Fibroblast of skin of right quadriceps (primary cell): ENCODE measurements at regions not wholly inside any gene's neighbourhood (a gene's known extent, or its start where the extent isn't known, plus 50 kb on each side); places are given as distances from the start of the nearest gene placed in this dataset.
A peak's percentile ranks its signal among the peaks of the same experiment; 100 is the strongest.

Experiments
- DNase-seq: peaks from one replicate; pipeline ENCODE4 v3.0.0-alpha.2; 2013

- DNase-seq: no peak
Observed at GRCh38 chr2:82852787-82853186, 1606.3 kb downstream of the SUCLG1 start.

GRCh38 chr2:82848285-82848684 is 1610.8 kb downstream of the SUCLG1 start:
- no peak for DNase-seq

DNA sequence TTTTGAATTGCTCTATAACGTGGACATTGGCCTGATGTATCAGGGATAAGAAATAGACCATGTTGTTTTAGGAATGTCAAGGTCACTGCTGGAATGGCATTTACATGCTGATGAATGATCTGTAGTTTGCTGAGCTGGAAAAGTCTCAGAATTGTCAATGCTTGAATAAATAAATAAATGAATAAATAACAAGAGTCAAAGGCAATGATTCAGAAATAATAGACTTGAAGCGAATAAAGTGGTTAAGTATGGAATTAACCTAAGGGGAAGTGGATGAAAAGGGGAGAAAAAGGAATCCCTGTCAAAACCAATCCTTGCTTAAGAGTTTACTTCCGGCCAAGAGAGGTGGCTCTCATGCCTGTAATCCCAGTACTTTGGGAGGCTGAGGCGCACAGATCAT is 1620.0 kb downstream of the SUCLG1 start:
- peak; percentile 8 for DNase-seq

DNA sequence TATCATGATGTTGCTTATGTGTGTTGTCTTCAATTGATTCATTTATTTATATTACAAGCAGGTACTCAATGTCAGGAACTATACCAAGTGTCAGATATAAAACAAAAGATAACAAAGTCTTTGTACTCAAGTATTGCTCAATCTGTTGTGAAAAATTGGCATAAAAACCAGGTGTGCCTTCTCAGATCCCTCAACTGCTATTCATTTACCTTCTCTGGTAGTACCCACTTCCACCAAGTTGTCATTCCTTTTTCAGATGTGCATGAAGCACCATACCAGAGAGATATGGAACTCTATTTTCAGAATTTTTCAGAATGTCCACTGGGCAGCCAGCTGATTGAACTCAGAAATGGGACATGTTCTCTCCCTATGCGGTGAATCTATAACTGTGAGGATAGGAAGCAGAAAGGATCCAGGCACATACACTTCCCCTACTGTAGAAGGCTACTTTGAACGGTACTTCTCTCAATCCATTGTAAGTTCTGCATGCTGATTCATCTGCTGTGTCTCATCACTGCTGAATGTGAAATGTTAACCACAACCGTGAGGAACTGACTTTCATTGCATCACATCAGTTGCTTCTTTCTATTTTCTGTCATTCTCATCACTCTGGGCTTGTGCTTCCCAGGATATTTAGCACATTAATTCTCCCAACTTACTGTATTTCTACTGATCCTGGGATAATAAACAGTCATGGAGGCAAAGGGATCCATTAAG is 1621.3 kb downstream of the SUCLG1 start:
- DNase-seq: peak; percentile 95

DNA sequence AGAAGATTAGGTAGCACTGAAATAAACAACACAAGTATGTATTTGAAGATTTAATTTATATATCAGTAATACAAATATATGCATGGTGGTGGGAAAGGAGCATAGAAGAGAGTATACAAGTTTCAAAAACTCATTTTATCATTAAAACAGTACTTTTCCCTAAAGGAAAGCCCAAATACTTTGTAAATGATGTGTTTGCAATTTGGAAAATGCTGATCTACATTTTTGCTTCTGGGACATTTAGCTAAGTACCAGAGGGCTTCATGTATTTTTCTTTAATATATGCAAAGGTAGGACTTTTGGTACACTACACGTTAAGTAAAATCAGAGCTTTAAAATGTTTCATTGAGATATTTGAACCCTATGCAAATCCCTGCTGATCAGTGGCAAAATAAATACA is 1624.2 kb downstream of the SUCLG1 start:
- no peak for DNase-seq

DNA sequence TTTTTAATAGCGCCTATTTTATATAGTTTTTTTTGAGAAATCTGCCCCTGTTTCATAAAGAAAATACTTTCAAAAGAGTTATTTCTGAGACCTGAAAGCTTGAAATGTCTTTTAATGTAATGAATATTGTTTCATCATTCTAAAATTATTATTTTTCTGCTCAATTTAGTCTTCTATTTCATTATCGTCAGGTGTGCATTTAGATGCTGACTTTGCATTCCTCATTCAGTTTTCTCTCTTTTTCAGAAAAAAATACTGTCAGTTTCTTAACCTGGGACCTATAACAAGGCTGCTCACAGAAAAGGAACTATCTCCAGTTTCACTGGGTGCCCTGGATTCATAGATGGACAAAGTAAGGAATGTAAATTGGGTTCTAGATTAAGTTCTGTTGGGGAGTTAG is 1631.7 kb downstream of the SUCLG1 start:
- no peak for DNase-seq

GRCh38 chr2:82826437-82826836 is 1632.6 kb downstream of the SUCLG1 start:
- DNase-seq: no peak

- no peak for DNase-seq
Observed at GRCh38 chr2:82825410-82826090, 1633.5 kb downstream of the SUCLG1 start.

DNA sequence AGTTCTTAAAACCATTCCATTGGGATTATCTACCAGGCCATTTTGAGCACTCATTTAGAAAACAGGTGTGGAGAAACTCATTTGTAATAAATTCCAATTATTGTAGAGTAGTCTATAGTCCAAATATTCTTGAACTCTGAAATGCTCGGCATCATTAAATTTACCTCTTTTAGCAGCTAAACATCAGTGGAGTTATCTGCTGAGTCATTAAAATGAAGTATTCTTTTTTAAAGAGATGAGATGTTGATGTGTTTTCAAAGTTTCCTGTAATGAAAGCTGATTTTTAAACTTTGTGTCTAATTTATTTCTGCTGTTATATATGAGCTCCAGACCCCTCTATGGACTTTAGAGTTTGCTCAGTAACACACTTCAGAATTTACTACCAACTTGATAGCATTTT is 1635.2 kb downstream of the SUCLG1 start:
- DNase-seq: no peak

GRCh38 chr2:82819951-82820350 is 1639.1 kb downstream of the SUCLG1 start:
- DNase-seq: peak; percentile 71

GRCh38 chr2:82814146-82814545 is 1644.9 kb downstream of the SUCLG1 start:
- DNase-seq: no peak

DNA sequence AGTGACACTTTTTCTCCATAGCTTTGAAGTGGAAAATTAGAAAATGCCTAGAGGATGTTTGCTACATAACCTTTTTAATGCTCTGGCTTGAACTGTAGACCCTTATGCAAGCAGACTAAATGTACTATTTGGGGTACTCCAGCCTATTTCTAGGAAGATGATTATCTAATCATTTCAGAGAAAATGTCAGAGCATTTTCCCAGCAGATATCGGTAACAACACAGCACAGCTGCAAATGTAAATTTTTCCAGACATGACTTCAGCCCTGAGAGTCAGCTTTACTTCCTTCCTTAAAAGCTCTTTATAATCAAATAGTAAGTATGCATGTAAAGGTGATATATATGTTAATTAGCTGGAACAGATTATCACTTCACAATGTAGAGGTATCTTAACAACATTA is 1647.1 kb downstream of the SUCLG1 start:
- no peak for DNase-seq

DNA sequence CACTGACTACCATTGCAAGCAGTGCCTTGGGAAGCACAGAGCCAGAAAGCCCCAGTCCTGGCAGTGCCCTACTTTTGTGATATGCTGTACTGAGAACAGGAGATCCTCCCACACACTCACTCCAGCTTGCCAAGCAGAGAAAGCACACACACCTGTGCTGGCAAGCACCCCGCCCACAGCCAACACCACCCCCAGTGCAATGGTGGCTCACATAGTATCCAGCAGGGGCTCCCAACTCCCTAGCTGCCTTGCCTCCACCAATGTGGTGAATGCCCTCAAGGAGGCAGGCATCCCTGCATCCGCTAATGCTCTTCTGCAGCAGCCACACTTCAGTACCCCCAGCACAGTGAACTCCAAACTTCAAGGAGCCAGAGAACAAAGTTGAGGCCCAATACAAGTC is 1655.8 kb downstream of the SUCLG1 start:
- DNase-seq: no peak

GRCh38 chr2:82797469-82797868 is 1661.6 kb downstream of the SUCLG1 start:
- DNase-seq: no peak

- peak; percentile 33 for DNase-seq
Observed at GRCh38 chr2:82796132-82796531, 1662.9 kb downstream of the SUCLG1 start.

DNA sequence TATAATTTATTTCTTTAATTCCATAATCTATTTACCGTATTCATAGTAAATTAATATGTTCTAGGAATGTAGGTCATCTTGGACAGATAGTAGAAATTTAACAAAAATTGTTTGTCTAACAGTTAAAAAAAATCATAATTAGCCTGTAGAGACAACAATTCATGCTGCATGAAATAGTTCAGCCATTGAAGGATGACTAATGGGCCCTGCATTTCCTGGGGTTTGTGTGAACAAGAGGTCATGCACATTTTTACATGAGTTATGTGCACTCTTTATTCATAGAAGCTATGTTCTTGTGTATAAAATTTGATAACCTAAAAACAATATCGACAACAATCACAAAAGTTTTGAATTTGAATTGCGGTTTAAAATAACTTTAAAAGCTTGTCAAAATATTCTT is 1663.6 kb downstream of the SUCLG1 start:
- DNase-seq: peak; percentile 82

- DNase-seq: no peak
Observed at GRCh38 chr2:82793711-82794435, 1665.2 kb downstream of the SUCLG1 start.

DNA sequence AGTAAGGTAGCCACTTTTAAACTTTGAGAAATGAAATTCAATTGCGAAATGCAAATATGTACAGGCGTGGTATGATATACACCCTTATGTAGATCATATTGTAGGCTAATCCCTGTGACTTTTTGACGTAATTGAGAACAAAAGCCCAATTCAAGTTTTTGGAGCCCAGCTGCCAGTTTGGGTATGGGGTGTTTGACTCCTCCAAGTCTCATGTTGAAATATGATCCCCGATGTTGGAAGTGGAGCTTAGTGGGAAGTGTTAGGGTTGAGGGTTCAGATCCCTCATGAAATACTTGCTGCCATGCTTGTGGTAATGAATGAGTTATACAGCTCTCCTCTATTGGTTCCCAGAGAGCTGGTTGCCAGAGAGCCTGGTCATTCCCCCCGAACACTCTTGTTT is 1666.8 kb downstream of the SUCLG1 start:
- DNase-seq: no peak

GRCh38 chr2:82790206-82791021 is 1668.7 kb downstream of the SUCLG1 start:
- DNase-seq: peak; percentile 78

DNA sequence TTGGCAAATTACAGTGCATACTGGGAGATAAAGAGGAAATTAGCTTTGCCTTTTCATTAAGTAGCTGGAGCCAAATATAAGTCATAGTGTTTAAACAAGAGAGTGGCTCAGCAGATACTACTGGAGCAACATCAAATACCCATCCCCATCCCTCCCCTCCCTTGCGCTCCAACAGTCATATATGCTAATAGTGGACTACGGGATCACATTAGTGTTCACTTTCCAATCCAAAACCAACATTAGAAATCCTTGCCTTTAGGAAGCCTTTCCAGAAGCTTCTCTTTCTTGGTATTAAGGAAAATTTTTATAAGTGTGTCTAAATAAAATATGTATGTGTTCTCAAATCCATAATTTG is 1669.3 kb downstream of the SUCLG1 start:
- DNase-seq: no peak

DNA sequence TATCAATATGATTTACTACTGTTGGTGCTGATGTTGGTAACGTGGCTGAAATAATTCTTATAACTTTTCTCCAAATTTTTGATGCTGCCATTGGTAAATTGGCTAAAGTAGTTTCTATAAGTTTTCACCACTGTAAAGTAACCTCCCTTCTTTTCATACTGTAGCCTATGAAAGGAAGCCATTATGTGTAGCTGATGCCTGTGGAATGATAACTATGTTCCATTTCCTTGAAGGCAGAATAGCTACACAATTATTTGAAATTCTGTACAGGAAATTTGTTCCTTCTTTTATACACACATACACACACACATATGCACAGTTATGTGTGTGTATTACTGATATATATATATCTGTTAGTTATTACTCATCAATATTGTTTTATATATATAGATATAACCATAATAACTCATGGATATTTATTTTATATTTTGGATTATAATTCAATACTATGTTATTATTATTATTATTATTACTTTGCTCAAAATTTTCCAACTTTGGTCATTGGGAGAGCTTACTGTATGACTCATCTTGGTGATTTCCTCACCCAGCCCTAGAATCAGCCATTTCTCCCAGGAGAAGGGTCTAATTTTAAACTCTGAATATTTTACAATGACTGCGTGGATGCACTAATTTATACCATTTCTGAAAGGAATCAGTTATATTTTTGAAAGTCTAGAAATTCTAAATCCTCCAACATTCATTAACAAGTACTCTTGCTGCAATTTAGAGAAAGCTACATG is 1677.7 kb downstream of the SUCLG1 start:
- DNase-seq: peak; percentile 11

DNA sequence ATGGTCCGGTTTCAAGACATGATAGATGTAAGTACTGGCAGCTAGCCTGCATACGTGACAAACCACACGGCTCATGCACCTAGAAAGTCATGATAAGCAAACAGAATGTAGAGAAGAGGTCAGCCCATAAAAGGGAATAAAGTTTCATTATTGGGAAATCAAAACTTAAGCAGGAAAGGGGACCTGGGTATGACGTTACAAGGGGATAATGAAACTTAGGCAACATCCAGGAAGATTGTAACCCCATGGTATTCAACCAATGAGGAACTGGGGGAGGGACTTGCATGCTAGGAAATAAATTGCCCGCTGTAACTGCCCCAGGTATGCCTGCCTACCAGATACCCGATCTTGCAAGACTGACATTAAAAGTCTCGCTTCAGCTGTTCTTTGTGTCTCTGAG is 1679.0 kb downstream of the SUCLG1 start:
- no peak for DNase-seq

GRCh38 chr2:82752396-82752795 is 1706.7 kb downstream of the SUCLG1 start:
- no peak for DNase-seq
